ENCODE measurements at regions not wholly inside any gene's neighbourhood (a gene's known extent, or its start where the extent isn't known, plus 50 kb on each side); places are given as distances from the start of the nearest gene placed in this dataset.
"Not testable (repeated sequence)": the region's sequence is repeated elsewhere in the genome, so short reads cannot be mapped to it uniquely, and the experiment has no call there.

DNA sequence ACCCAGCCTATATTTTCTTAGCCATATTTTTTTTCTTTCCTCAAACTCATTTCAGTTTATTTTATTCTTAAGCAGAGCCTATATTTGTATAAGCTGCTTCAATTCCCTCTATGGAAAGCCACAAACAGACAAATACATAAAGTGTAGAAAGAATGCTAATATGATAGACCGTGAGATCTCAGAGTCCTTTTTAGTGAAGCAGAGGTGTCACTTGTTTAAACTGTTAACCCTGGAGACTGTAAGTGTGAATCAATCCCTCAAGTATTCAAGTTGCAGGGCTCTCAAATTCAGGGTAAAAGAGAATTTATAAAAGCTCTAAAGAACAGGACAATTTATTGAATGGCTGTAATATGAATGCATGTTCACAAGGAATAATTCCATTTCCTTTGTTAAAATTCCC, 72.2 kb upstream of the BHLHE40 start:
- no peak for DNase-seq (ENCODE audit: low read depth)
- TF ChIP-seq CTCF (IDR thresholded peaks at IDR 0.05; ENCODE audit: low read depth, low read length, missing control alignments) = no peak
- H3K4me3 ChIP-seq (ENCODE audit: low read depth, low read length) = no peak overlapping the region

GRCh38 chr3:4907643-4908432, 71.4 kb upstream of the BHLHE40 start:
- no peak for TF ChIP-seq CTCF (IDR thresholded peaks at IDR 0.05; ENCODE audit: low read depth, low read length, missing control alignments)
- H3K4me3 ChIP-seq (ENCODE audit: low read depth, low read length) = no peak overlapping the region
- no peak for DNase-seq (ENCODE audit: low read depth)

GRCh38 chr3:4908433-4909156, 70.6 kb upstream of the BHLHE40 start:
- H3K4me3 ChIP-seq (ENCODE audit: low read depth, low read length) = no peak overlapping the region
- TF ChIP-seq CTCF (IDR thresholded peaks at IDR 0.05; ENCODE audit: low read depth, low read length, missing control alignments) = no peak
- DNase-seq (ENCODE audit: low read depth) = no peak

- DNase-seq (ENCODE audit: low read depth) = no peak
- H3K4me3 ChIP-seq (ENCODE audit: low read depth, low read length) = no peak overlapping the region
- TF ChIP-seq CTCF (IDR thresholded peaks at IDR 0.05; ENCODE audit: low read depth, low read length, missing control alignments) = no peak
Observed at GRCh38 chr3:4914464-4914863, 64.8 kb upstream of the BHLHE40 start.

- DNase-seq (ENCODE audit: low read depth); H3K4me3 ChIP-seq (ENCODE audit: low read depth, low read length): not testable (repeated sequence)
Observed at GRCh38 chr3:4921589-4921988, 57.6 kb upstream of the BHLHE40 start.

- no peak for TF ChIP-seq CTCF (IDR thresholded peaks at IDR 0.05; ENCODE audit: low read depth, low read length, missing control alignments)
- H3K4me3 ChIP-seq (ENCODE audit: low read depth, low read length) = no peak overlapping the region
- no peak for DNase-seq (ENCODE audit: low read depth)
Observed at GRCh38 chr3:4926892-4927291, 52.3 kb upstream of the BHLHE40 start.

DNA sequence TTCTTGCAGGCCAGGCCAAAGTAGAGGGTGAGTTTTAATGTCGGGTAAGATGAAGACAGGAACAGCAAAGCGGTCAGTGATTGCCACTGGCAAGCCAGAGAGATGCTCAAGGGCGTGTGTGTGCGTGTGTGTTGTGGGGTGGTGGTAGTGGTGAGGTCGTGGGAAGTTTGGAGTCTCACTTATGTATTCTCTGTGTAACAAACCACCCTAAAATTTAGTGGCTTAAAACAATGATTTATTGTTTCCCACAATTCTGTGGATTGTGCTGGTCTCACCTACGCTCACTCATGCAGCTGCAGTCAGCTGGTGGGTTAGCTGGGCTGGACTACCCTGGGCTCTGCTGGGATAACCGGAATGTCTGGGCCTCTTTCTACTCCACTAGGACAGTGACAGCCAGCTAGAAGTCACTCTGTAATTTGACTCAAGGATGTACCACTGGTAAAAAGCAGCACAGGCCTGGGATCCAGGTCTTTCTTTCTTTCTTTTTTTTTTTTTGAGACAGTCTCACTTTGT, 50.9 kb upstream of the BHLHE40 start:
- DNase-seq (ENCODE audit: low read depth) = no peak
- TF ChIP-seq CTCF (IDR thresholded peaks at IDR 0.05; ENCODE audit: low read depth, low read length, missing control alignments) = no peak
- H3K4me3 ChIP-seq (ENCODE audit: low read depth, low read length) = no peak overlapping the region
